ENCODE measurements at regions not wholly inside any gene's neighbourhood (a gene's known extent, or its start where the extent isn't known, plus 50 kb on each side); places are given as distances from the start of the nearest gene placed in this dataset.

GRCh38 chr2:118502106-118502505 is 345.3 kb downstream of the EN1 start:
- TF ChIP-seq, protein P1, sequence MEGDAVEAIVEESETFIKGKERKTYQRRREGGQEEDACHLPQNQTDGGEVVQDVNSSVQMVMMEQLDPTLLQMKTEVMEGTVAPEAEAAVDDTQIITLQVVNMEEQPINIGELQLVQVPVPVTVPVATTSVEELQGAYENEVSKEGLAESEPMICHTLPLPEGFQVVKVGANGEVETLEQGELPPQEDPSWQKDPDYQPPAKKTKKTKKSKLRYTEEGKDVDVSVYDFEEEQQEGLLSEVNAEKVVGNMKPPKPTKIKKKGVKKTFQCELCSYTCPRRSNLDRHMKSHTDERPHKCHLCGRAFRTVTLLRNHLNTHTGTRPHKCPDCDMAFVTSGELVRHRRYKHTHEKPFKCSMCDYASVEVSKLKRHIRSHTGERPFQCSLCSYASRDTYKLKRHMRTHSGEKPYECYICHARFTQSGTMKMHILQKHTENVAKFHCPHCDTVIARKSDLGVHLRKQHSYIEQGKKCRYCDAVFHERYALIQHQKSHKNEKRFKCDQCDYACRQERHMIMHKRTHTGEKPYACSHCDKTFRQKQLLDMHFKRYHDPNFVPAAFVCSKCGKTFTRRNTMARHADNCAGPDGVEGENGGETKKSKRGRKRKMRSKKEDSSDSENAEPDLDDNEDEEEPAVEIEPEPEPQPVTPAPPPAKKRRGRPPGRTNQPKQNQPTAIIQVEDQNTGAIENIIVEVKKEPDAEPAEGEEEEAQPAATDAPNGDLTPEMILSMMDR (IDR thresholded peaks at IDR 0.05; ENCODE audit: low read length): no peak
- TF ChIP-seq EZH2 (IDR thresholded peaks at IDR 0.05; ENCODE audit: borderline replicate concordance, low read length): no peak
